Body of pancreas (tissue), 4 donors: ENCODE measurements at regions not wholly inside any gene's neighbourhood (a gene's known extent, or its start where the extent isn't known, plus 50 kb on each side); places are given as distances from the start of the nearest gene placed in this dataset.

Source experiments
- CTCF ChIP-seq, 7 experiments: fragments of 450-650 bp in 4 of 7; fragments of 200-600 bp in 3 of 7; sonication (generic) in 3 of 7; IDR thresholded peaks; one replicate each; pipeline ENCODE4 v1.5.1; 2016 to 2019; ENCODE audit warnings: antibody characterized with exemption in 7 of 7
- POLR2A ChIP-seq, 3 donors: fragments of 450-650 bp; IDR thresholded peaks; one replicate each; pipeline ENCODE4 v1.6.1; 2016; ENCODE audit warnings: antibody characterized with exemption in 3 of 3, mild to moderate bottlenecking in 2 of 3

DNA sequence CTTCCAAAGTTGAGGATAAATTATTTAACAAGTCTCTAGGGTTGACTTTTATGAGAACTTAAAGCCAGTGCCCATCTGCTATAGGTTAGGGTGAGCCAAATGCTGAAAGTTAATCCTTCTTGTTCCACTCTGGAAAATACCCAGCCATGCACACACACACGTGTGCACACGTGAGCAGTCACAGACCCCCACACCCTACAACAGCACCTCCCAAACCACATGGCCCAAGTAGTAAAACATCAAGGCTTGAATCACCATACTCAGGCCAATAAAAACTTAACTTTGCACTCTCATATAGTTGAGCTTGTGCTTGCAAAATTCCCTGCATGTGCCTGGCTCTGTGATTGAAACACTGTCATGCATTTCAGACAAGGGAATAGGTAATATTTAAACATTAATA is 467.6 kb downstream of the ARHGEF28 start:
- TF ChIP-seq CTCF (IDR thresholded peaks at IDR 0.05) (no peak), POLR2A (IDR thresholded peaks at IDR 0.05) (no peak)
